ENCODE measurements at regions not wholly inside any gene's neighbourhood (a gene's known extent, or its start where the extent isn't known, plus 50 kb on each side); places are given as distances from the start of the nearest gene placed in this dataset.

- no peak overlapping the region for H2AK5ac ChIP-seq (ENCODE audit: insufficient read length, low read length)
- H4K91ac ChIP-seq (ENCODE audit: insufficient read length, low read depth, low read length), result no peak overlapping the region
- no peaks in the 10 kb centered on the region for H3K79me1 ChIP-seq (ENCODE audit: insufficient read depth, low read depth, low read length, poor library complexity, severe bottlenecking)
- H2BK20ac ChIP-seq (ENCODE audit: low read depth, low read length, poor library complexity, severe bottlenecking), result no peak overlapping the region
- no peak overlapping the region for H4K5ac ChIP-seq (ENCODE audit: insufficient read length, low read depth, low read length)
- Mint-ChIP-seq H3K9me3 (peaks cover 0 to 3% of the 10 kb centered on the region in 2 experiments; a peak in 2 of 5 replicates), H3K27ac (no peak overlapping the region), H3K36me3 (ENCODE audit: insufficient read depth in 1 of 3, low read depth in 3 of 3) (no peaks in the 10 kb centered on the region), H3K4me3 (no peak overlapping the region), H3K27me3 (ENCODE audit: low read depth) (no peaks in the 10 kb centered on the region), H3K4me1 (peaks cover 0 to 4% of the 10 kb centered on the region in 2 experiments; a peak in 1 of 4 replicates)
- no peak overlapping the region for H2BK15ac ChIP-seq (ENCODE audit: low read depth, low read length)
- no peak overlapping the region for H3K4ac ChIP-seq (ENCODE audit: low read depth, low read length)
- H2BK5ac ChIP-seq (ENCODE audit: insufficient read length, low read length), result no peak overlapping the region
- no peak overlapping the region for H3K27ac ChIP-seq (ENCODE audit: insufficient read length, low read depth, low read length)
- no peaks in the 10 kb centered on the region for H3K79me2 ChIP-seq (ENCODE audit: insufficient read depth, low read length)
- no peaks in the 10 kb centered on the region for H3K4me1 ChIP-seq (ENCODE audit: insufficient read depth, low read length)
- H2BK12ac ChIP-seq (ENCODE audit: insufficient read length, low read depth, low read length), result no peak overlapping the region
- no peak overlapping the region for H2AFZ ChIP-seq (ENCODE audit: low read length)
- H3K23me2 ChIP-seq (ENCODE audit: insufficient read length, low read depth, low read length, poor library complexity, severe bottlenecking), result no peaks in the 10 kb centered on the region
- H3K14ac ChIP-seq (ENCODE audit: insufficient read depth, low read length), result no peak overlapping the region
- DNase-seq, result no peak
- no peak overlapping the region for H3K18ac ChIP-seq (ENCODE audit: insufficient read length, low read depth, low read length)
- no peak overlapping the region for H4K8ac ChIP-seq (replicated peaks; ENCODE audit: insufficient read length, low read depth, low read length)
- H3K9me3 ChIP-seq (ENCODE audit: control insufficient read depth, low read depth, low read length), result no peaks in the 10 kb centered on the region
- TF ChIP-seq CTCF (conservative IDR thresholded peaks at IDR 0.05), result no peak
- H3T11ph ChIP-seq (ENCODE audit: low read length), result no peak overlapping the region
- WGBS (ENCODE audit: extremely low coverage, insufficient read length, low lambda C conversion rate), result no CpG with 5 or more reads among the region's 1 CpG
- H3K27me3 ChIP-seq (ENCODE audit: insufficient read depth, low read length), result no peaks in the 10 kb centered on the region
- no peaks in the 10 kb centered on the region for H4K20me1 ChIP-seq (ENCODE audit: control insufficient read depth, insufficient read depth, insufficient read length)
- no peak overlapping the region for H3K4me2 ChIP-seq (ENCODE audit: insufficient read depth, insufficient read length, low read length)
- H2BK120ac ChIP-seq (ENCODE audit: low read depth, low read length, poor library complexity, severe bottlenecking), result no peak overlapping the region
- no peak overlapping the region for H3K56ac ChIP-seq (ENCODE audit: insufficient read length, low read depth, low read length)
- H3K9ac ChIP-seq (ENCODE audit: extremely low read depth, insufficient read length, low read length), result no peak overlapping the region
- no peak overlapping the region for H3K23ac ChIP-seq (ENCODE audit: insufficient read length, low read depth, low read length)
Observed at GRCh38 chr15:37616215-37616614, 318.2 kb upstream of the TMCO5A start.
